ENCODE measurements at regions not wholly inside any gene's neighbourhood (a gene's known extent, or its start where the extent isn't known, plus 50 kb on each side); places are given as distances from the start of the nearest gene placed in this dataset.
A peak's percentile ranks its signal among the peaks of the same experiment; 100 is the strongest.

- DNase-seq (no peak), ATAC-seq (no peak)
- no peaks in the 10 kb centered on the region for H3K4me1 ChIP-seq (ENCODE audit: control insufficient read depth in 2 of 2, insufficient read depth in 2 of 2, low read length in 2 of 2)
- H3K36me3 Mint-ChIP-seq, result peaks cover 0 to 6% (median 0%) of the 10 kb centered on the region in 5 donors
- no peaks in the 10 kb centered on the region for H3K36me3 ChIP-seq (ENCODE audit: control insufficient read depth in 2 of 3, insufficient read depth in 3 of 3, low read length in 3 of 3)
- ChIA-PET CTCF (interaction anchor here (0.8 kb wide), 1 partner anchor 167 kb away, joined by 3 read pairs; no protein-coding TSS in a partner anchor), POLR2A (no interaction called here)
- no peak overlapping the region for H3K27ac Mint-ChIP-seq
- peaks cover 0 to 3% (median 0%) of the 10 kb centered on the region in 5 donors for H3K27me3 Mint-ChIP-seq
- intact Hi-C loops (cut with micrococcal nuclease), result no loop called here
- peaks cover 0 to 2% (median 0%) of the 10 kb centered on the region in 11 donors for H3K9me3 Mint-ChIP-seq
- no peaks in the 10 kb centered on the region for H3K27me3 ChIP-seq (ENCODE audit: control insufficient read depth in 2 of 2, insufficient read depth in 2 of 2, low read length in 2 of 2)
- no peak overlapping the region for H3K4me3 Mint-ChIP-seq
- no peaks in the 10 kb centered on the region for H3K9me3 ChIP-seq (ENCODE audit: control insufficient read depth in 2 of 3, low read length in 3 of 3)
- H3K4me1 Mint-ChIP-seq, result no peaks in the 10 kb centered on the region
- no peak overlapping the region for H3K4me3 ChIP-seq (ENCODE audit: low read length)
- no peak overlapping the region for H3K27ac ChIP-seq (ENCODE audit: low read depth, low read length)
Measured at GRCh38 chr4:98784947-98785706, 126.7 kb upstream of the TSPAN5 start.

- intact Hi-C loops (cut with micrococcal nuclease), result no loop called here
- ATAC-seq, result no peak
- Histone ChIP-seq H3K9me3 (ENCODE audit: control insufficient read depth in 2 of 3, low read length in 3 of 3) (no peaks in the 10 kb centered on the region), H3K36me3 (ENCODE audit: control insufficient read depth in 2 of 3, insufficient read depth in 3 of 3, low read length in 3 of 3) (no peaks in the 10 kb centered on the region), H3K27ac (ENCODE audit: low read depth, low read length) (no peak overlapping the region), H3K4me3 (ENCODE audit: low read length) (no peak overlapping the region), H3K4me1 (ENCODE audit: control insufficient read depth in 2 of 2, insufficient read depth in 2 of 2, low read length in 2 of 2) (no peaks in the 10 kb centered on the region), H3K27me3 (ENCODE audit: control insufficient read depth in 2 of 2, insufficient read depth in 2 of 2, low read length in 2 of 2) (no peaks in the 10 kb centered on the region)
- Mint-ChIP-seq H3K4me1 (no peaks in the 10 kb centered on the region), H3K27ac (no peak overlapping the region), H3K27me3 (peaks cover 0 to 3% (median 0%) of the 10 kb centered on the region in 5 donors), H3K9me3 (no peaks in the 10 kb centered on the region), H3K36me3 (peaks cover 0 to 3% (median 0%) of the 10 kb centered on the region in 5 donors), H3K4me3 (no peak overlapping the region)
- ChIA-PET CTCF (no interaction called here), POLR2A (no interaction called here)
- DNase-seq, result no peak
Measured at GRCh38 chr4:98781641-98782357, 123.4 kb upstream of the TSPAN5 start.

GRCh38 chr4:98780926-98781325 is 122.5 kb upstream of the TSPAN5 start:
- Mint-ChIP-seq H3K9me3 (no peaks in the 10 kb centered on the region), H3K27me3 (peaks cover 0 to 3% (median 0%) of the 10 kb centered on the region in 5 donors), H3K36me3 (peaks cover 0 to 3% (median 0%) of the 10 kb centered on the region in 5 donors), H3K27ac (no peak overlapping the region), H3K4me1 (no peaks in the 10 kb centered on the region), H3K4me3 (no peak overlapping the region)
- intact Hi-C loops (cut with micrococcal nuclease), result no loop called here
- DNase-seq (no peak), ATAC-seq (no peak)
- no peaks in the 10 kb centered on the region for H3K36me3 ChIP-seq (ENCODE audit: control insufficient read depth in 2 of 3, insufficient read depth in 3 of 3, low read length in 3 of 3)
- POLR2A ChIA-PET, result no interaction called here
- no peak overlapping the region for H3K4me3 ChIP-seq (ENCODE audit: low read length)
- H3K9me3 ChIP-seq (ENCODE audit: control insufficient read depth in 2 of 3, low read length in 3 of 3), result no peaks in the 10 kb centered on the region
- no peak overlapping the region for H3K27ac ChIP-seq (ENCODE audit: low read depth, low read length)
- no peaks in the 10 kb centered on the region for H3K27me3 ChIP-seq (ENCODE audit: control insufficient read depth in 2 of 2, insufficient read depth in 2 of 2, low read length in 2 of 2)
- no peaks in the 10 kb centered on the region for H3K4me1 ChIP-seq (ENCODE audit: control insufficient read depth in 2 of 2, insufficient read depth in 2 of 2, low read length in 2 of 2)
- CTCF ChIA-PET, result no interaction called here

- POLR2A ChIA-PET, result no interaction called here
- Mint-ChIP-seq H3K9me3 (no peaks in the 10 kb centered on the region), H3K4me1 (no peaks in the 10 kb centered on the region), H3K27me3 (peaks cover 0 to 3% (median 0%) of the 10 kb centered on the region in 5 donors), H3K36me3 (peaks cover 0 to 3% (median 0%) of the 10 kb centered on the region in 5 donors), H3K4me3 (no peak overlapping the region), H3K27ac (peak overlapping the region in 1 of 9 donors; percentile 49)
- CTCF ChIA-PET, result no interaction called here
- H3K27ac ChIP-seq (ENCODE audit: low read depth, low read length), result no peak overlapping the region
- no peaks in the 10 kb centered on the region for H3K9me3 ChIP-seq (ENCODE audit: control insufficient read depth in 2 of 3, low read length in 3 of 3)
- H3K36me3 ChIP-seq (ENCODE audit: control insufficient read depth in 2 of 3, insufficient read depth in 3 of 3, low read length in 3 of 3), result no peaks in the 10 kb centered on the region
- no peak for ATAC-seq
- DNase-seq, result no peak
- H3K27me3 ChIP-seq (ENCODE audit: control insufficient read depth in 2 of 2, insufficient read depth in 2 of 2, low read length in 2 of 2), result no peaks in the 10 kb centered on the region
- intact Hi-C loops (cut with micrococcal nuclease), result no loop called here
- no peak overlapping the region for H3K4me3 ChIP-seq (ENCODE audit: low read length)
- no peaks in the 10 kb centered on the region for H3K4me1 ChIP-seq (ENCODE audit: control insufficient read depth in 2 of 2, insufficient read depth in 2 of 2, low read length in 2 of 2)
Measured at GRCh38 chr4:98779088-98779487, 120.7 kb upstream of the TSPAN5 start.

GRCh38 chr4:98778206-98778605 is 119.8 kb upstream of the TSPAN5 start:
- peaks cover 0 to 3% (median 0%) of the 10 kb centered on the region in 5 donors for H3K36me3 Mint-ChIP-seq
- Histone ChIP-seq H3K27ac (ENCODE audit: low read depth, low read length) (no peak overlapping the region), H3K9me3 (ENCODE audit: control insufficient read depth in 2 of 3, low read length in 3 of 3) (no peaks in the 10 kb centered on the region), H3K27me3 (ENCODE audit: control insufficient read depth in 2 of 2, insufficient read depth in 2 of 2, low read length in 2 of 2) (no peaks in the 10 kb centered on the region), H3K4me1 (ENCODE audit: control insufficient read depth in 2 of 2, insufficient read depth in 2 of 2, low read length in 2 of 2) (no peaks in the 10 kb centered on the region), H3K4me3 (ENCODE audit: low read length) (no peak overlapping the region), H3K36me3 (ENCODE audit: control insufficient read depth in 2 of 3, insufficient read depth in 3 of 3, low read length in 3 of 3) (no peaks in the 10 kb centered on the region)
- no peaks in the 10 kb centered on the region for H3K4me1 Mint-ChIP-seq
- ATAC-seq, result no peak
- no peak overlapping the region for H3K27ac Mint-ChIP-seq
- H3K4me3 Mint-ChIP-seq, result no peak overlapping the region
- H3K9me3 Mint-ChIP-seq, result no peaks in the 10 kb centered on the region
- POLR2A ChIA-PET, result no interaction called here
- CTCF ChIA-PET, result no interaction called here
- no peak for DNase-seq
- peaks cover 0 to 2% (median 0%) of the 10 kb centered on the region in 5 donors for H3K27me3 Mint-ChIP-seq
- intact Hi-C loops (cut with micrococcal nuclease), result no loop called here

- intact Hi-C loops (cut with micrococcal nuclease), result no loop called here
- ATAC-seq, result no peak
- no peak for DNase-seq
- H3K4me1 Mint-ChIP-seq, result no peaks in the 10 kb centered on the region
- H3K36me3 ChIP-seq (ENCODE audit: control insufficient read depth in 2 of 3, insufficient read depth in 3 of 3, low read length in 3 of 3), result no peaks in the 10 kb centered on the region
- H3K27me3 Mint-ChIP-seq, result peaks cover 0 to 4% (median 0%) of the 10 kb centered on the region in 5 donors
- H3K4me3 ChIP-seq (ENCODE audit: low read length), result no peak overlapping the region
- ChIA-PET CTCF (no interaction called here), POLR2A (no interaction called here)
- H3K9me3 ChIP-seq (ENCODE audit: control insufficient read depth in 2 of 3, low read length in 3 of 3), result no peaks in the 10 kb centered on the region
- peaks cover 0 to 4% (median 1%) of the 10 kb centered on the region in 5 donors for H3K36me3 Mint-ChIP-seq
- no peak overlapping the region for H3K27ac Mint-ChIP-seq
- H3K4me3 Mint-ChIP-seq, result no peak overlapping the region
- no peak overlapping the region for H3K27ac ChIP-seq (ENCODE audit: low read depth, low read length)
- H3K9me3 Mint-ChIP-seq, result peaks cover 0 to 7% (median 0%) of the 10 kb centered on the region in 11 donors
- H3K27me3 ChIP-seq (ENCODE audit: control insufficient read depth in 2 of 2, insufficient read depth in 2 of 2, low read length in 2 of 2), result no peaks in the 10 kb centered on the region
- H3K4me1 ChIP-seq (ENCODE audit: control insufficient read depth in 2 of 2, insufficient read depth in 2 of 2, low read length in 2 of 2), result no peaks in the 10 kb centered on the region
Measured at GRCh38 chr4:98775672-98776071, 117.3 kb upstream of the TSPAN5 start.

All from naive thymus-derived CD4-positive, alpha-beta T cell (primary cell).